WTC11 (cell line): ENCODE measurements at regions not wholly inside any gene's neighbourhood (a gene's known extent, or its start where the extent isn't known, plus 50 kb on each side); places are given as distances from the start of the nearest gene placed in this dataset.

ENCODE experiments used
- ATAC-seq: fragments of 200-7000 bp; cut with Tn5 transposase; 2 replicates; pipeline ENCODE4 v1.10.0; 2021; ENCODE audit warnings: mild to moderate bottlenecking, moderate library complexity
- CTCF ChIA-PET: fragments of 300-600 bp; sonication (Branson Sonifier 250); formaldehyde crosslinking; loops from one replicate; lab custom pipeline; 2021; ENCODE audit warnings: antibody characterized with exemption; lab: Charles Lee
- POLR2A ChIA-PET: fragments of 350-600 bp; sonication (Branson Sonifier 250); formaldehyde crosslinking; loops from one replicate; lab custom pipeline; 2021; ENCODE audit warnings: antibody characterized with exemption; lab: Charles Lee
- DNase-seq: peaks from one replicate; pipeline ENCODE4 v3.0.0; 2021; ENCODE audit warnings: low spot score
- H3K27ac Mint-ChIP-seq: 2 replicates; pipeline ENCODE4 v1.8.0; 2021; ENCODE audit warnings: mixed read lengths
- H3K27me3 Mint-ChIP-seq: 2 replicates; pipeline ENCODE4 v1.8.0; 2021; ENCODE audit warnings: low read depth, mild to moderate bottlenecking, moderate library complexity, mixed read lengths
- H3K36me3 Mint-ChIP-seq: 2 replicates; pipeline ENCODE4 v1.8.0; 2021; ENCODE audit warnings: mixed read lengths
- H3K4me1 Mint-ChIP-seq: 2 replicates; pipeline ENCODE4 v1.8.0; 2022; ENCODE audit warnings: mixed read lengths
- H3K4me3 Mint-ChIP-seq: 2 replicates; pipeline ENCODE4 v1.8.0; 2021; ENCODE audit warnings: mild to moderate bottlenecking, moderate library complexity, mixed read lengths
- H3K9me3 Mint-ChIP-seq: 2 replicates; pipeline ENCODE4 v1.8.0; 2021; ENCODE audit warnings: mixed read lengths
- ARID4B ChIP-seq: sonication (generic); formaldehyde crosslinking; IDR thresholded peaks from 2 replicates; pipeline ENCODE4 v1.8.0; 2023; ENCODE audit warnings: missing genetic modification reagents, mild to moderate bottlenecking, borderline replicate concordance
- E2F1 ChIP-seq: sonication (generic); formaldehyde crosslinking; IDR thresholded peaks from 2 replicates; pipeline ENCODE4 v1.8.0; 2022; ENCODE audit warnings: mild to moderate bottlenecking, missing genetic modification reagents
- ESRRA ChIP-seq: sonication (generic); formaldehyde crosslinking; IDR thresholded peaks from 2 replicates; pipeline ENCODE4 v1.8.1; 2022; ENCODE audit warnings: mild to moderate bottlenecking, missing genetic modification reagents, borderline replicate concordance
- ETV6 ChIP-seq: sonication (generic); formaldehyde crosslinking; IDR thresholded peaks from 2 replicates; pipeline ENCODE4 v1.8.1; 2022; ENCODE audit warnings: mild to moderate bottlenecking, missing genetic modification reagents
- FOXP4 ChIP-seq: sonication (generic); formaldehyde crosslinking; IDR thresholded peaks from 2 replicates; pipeline ENCODE4 v1.8.0; 2022; ENCODE audit warnings: mild to moderate bottlenecking, missing genetic modification reagents
- IRF1 ChIP-seq: sonication (generic); formaldehyde crosslinking; IDR thresholded peaks from 2 replicates; pipeline ENCODE4 v1.8.0; 2023; ENCODE audit warnings: missing genetic modification reagents
- MAX ChIP-seq: sonication (generic); formaldehyde crosslinking; IDR thresholded peaks from 2 replicates; pipeline ENCODE4 v1.8.0; 2022; ENCODE audit warnings: mild to moderate bottlenecking, missing genetic modification reagents
- NFYB ChIP-seq: sonication (generic); formaldehyde crosslinking; conservative IDR thresholded peaks from 2 replicates; pipeline ENCODE4 v1.8.0; 2022; ENCODE audit warnings: low read depth, missing genetic modification reagents
- NR3C1 ChIP-seq: sonication (generic); formaldehyde crosslinking; conservative IDR thresholded peaks from 2 replicates; pipeline ENCODE4 v1.8.1; 2023; ENCODE audit warnings: low read depth, mild to moderate bottlenecking, missing genetic modification reagents
- PREB ChIP-seq: sonication (generic); formaldehyde crosslinking; IDR thresholded peaks from 2 replicates; pipeline ENCODE4 v1.8.1; 2022; ENCODE audit warnings: mild to moderate bottlenecking, missing genetic modification reagents, moderate library complexity, borderline replicate concordance
- SOX15 ChIP-seq: fragments of 250-450 bp; sonication (Bioruptor Pico); IDR thresholded peaks from 2 replicates; pipeline ENCODE4 v1.9.0; 2021; ENCODE audit warnings: mild to moderate bottlenecking
- SP1 ChIP-seq: sonication (generic); formaldehyde crosslinking; conservative IDR thresholded peaks from 2 replicates; pipeline ENCODE4 v1.8.1; 2022; ENCODE audit warnings: missing genetic modification reagents
- USF1 ChIP-seq: sonication (generic); formaldehyde crosslinking; IDR thresholded peaks from 2 replicates; pipeline ENCODE4 v1.8.0; 2022; ENCODE audit warnings: mild to moderate bottlenecking, missing genetic modification reagents
- ZBTB43 ChIP-seq: sonication (generic); formaldehyde crosslinking; IDR thresholded peaks from 2 replicates; pipeline ENCODE4 v1.8.1; 2023; ENCODE audit warnings: mild to moderate bottlenecking, missing genetic modification reagents
- ZNF317 ChIP-seq: sonication (generic); formaldehyde crosslinking; IDR thresholded peaks from 2 replicates; pipeline ENCODE4 v1.8.1; 2023; ENCODE audit warnings: low read depth, mild to moderate bottlenecking, moderate library complexity, missing genetic modification reagents, borderline replicate concordance
- ZNF423 ChIP-seq: fragments of 250-450 bp; sonication (Bioruptor Pico); IDR thresholded peaks from 2 replicates; pipeline ENCODE4 v2.1.2; 2022; ENCODE audit warnings: mild to moderate bottlenecking, moderate library complexity
- ZNF532 ChIP-seq: fragments of 250-450 bp; sonication (Bioruptor Pico); IDR thresholded peaks from 2 replicates; pipeline ENCODE4 v1.9.0; 2021; ENCODE audit warnings: mild to moderate bottlenecking, borderline replicate concordance

GRCh38 chrX:36804066-36804465 is 204.1 kb upstream of the FAM47C start:
- Mint-ChIP-seq H3K4me3 (no peak overlapping the region), H3K4me1 (peaks cover 8% of the 10 kb centered on the region), H3K27me3 (no peaks in the 10 kb centered on the region)
- TF ChIP-seq ETV6 (CRISPR knock-in tag), result no peak
- TF ChIP-seq ARID4B (CRISPR knock-in tag), result no peak
- TF ChIP-seq ESRRA (CRISPR knock-in tag), result no peak
- TF ChIP-seq IRF1, result no peak
- no peak for TF ChIP-seq ZBTB43 (CRISPR knock-in tag)
- TF ChIP-seq NR3C1 (CRISPR knock-in tag), result no peak
- TF ChIP-seq E2F1 (CRISPR knock-in tag), result no peak
- TF ChIP-seq USF1, result no peak
- no peak for TF ChIP-seq ZNF317 (CRISPR knock-in tag)
- no peak for TF ChIP-seq MAX (CRISPR knock-in tag)
- no peak for TF ChIP-seq NFYB (CRISPR knock-in tag)
- no peak for TF ChIP-seq SP1
- TF ChIP-seq FOXP4 (CRISPR knock-in tag), result no peak
- no peak for TF ChIP-seq ZNF423 (CRISPR knock-in tag)
- TF ChIP-seq SOX15, result no peak
- no peak for TF ChIP-seq ZNF532 (CRISPR knock-in tag)
- no peak for TF ChIP-seq PREB (CRISPR knock-in tag)
- TF ChIP-seq, all 79 proteins: peak for 0
- DNase-seq, result no peak
- ChIA-PET CTCF (no interaction called here), POLR2A (no interaction called here)
- Mint-ChIP-seq H3K27ac (no peak overlapping the region), H3K9me3 (peaks cover 4% of the 10 kb centered on the region), H3K36me3 (no peaks in the 10 kb centered on the region)
- ATAC-seq, result no peak
